HEK293T (cell line): ENCODE measurements at regions not wholly inside any gene's neighbourhood (a gene's known extent, or its start where the extent isn't known, plus 50 kb on each side); places are given as distances from the start of the nearest gene placed in this dataset.

Experiments used
- ARNT ChIP-seq: fragments of 450-650 bp; IDR thresholded peaks from 2 replicates; pipeline ENCODE4 v1.6.1; 2017; ENCODE audit warnings: mild to moderate bottlenecking
- BHLHE40 ChIP-seq: fragments of 450-650 bp; IDR thresholded peaks from 2 replicates; pipeline ENCODE4 v1.6.1; 2016; ENCODE audit warnings: mild to moderate bottlenecking, moderate library complexity, borderline replicate concordance
- CTBP1 ChIP-seq: fragments of 450-650 bp; IDR thresholded peaks from 2 replicates; pipeline ENCODE4 v1.6.1; 2016; ENCODE audit warnings: borderline replicate concordance
- ELF4 ChIP-seq: fragments of 450-650 bp; IDR thresholded peaks from 2 replicates; pipeline ENCODE4 v1.6.1; 2017; ENCODE audit warnings: antibody characterized with exemption
- FOXA1 ChIP-seq: fragments of 450-650 bp; IDR thresholded peaks from 2 replicates; pipeline ENCODE4 v1.6.1; 2016; ENCODE audit warnings: mild to moderate bottlenecking
- FOXK2 ChIP-seq: fragments of 450-650 bp; IDR thresholded peaks from 2 replicates; pipeline ENCODE4 v1.6.1; 2016; ENCODE audit warnings: mild to moderate bottlenecking
- FOXM1 ChIP-seq: fragments of 450-650 bp; IDR thresholded peaks from 2 replicates; pipeline ENCODE4 v1.6.1; 2017; ENCODE audit warnings: mild to moderate bottlenecking, borderline replicate concordance
- L3MBTL2 ChIP-seq: fragments of 450-650 bp; conservative IDR thresholded peaks from 2 replicates; pipeline ENCODE4 v1.6.1; 2016; ENCODE audit warnings: mild to moderate bottlenecking
- LEF1 ChIP-seq: fragments of 450-650 bp; IDR thresholded peaks from 2 replicates; pipeline ENCODE4 v1.6.1; 2017; ENCODE audit warnings: mild to moderate bottlenecking, borderline replicate concordance
- NFRKB ChIP-seq: fragments of 450-650 bp; IDR thresholded peaks from 2 replicates; pipeline ENCODE4 v1.6.1; 2016; ENCODE audit warnings: mild to moderate bottlenecking, moderate library complexity
- SP1 ChIP-seq: fragments of 450-650 bp; IDR thresholded peaks from 2 replicates; pipeline ENCODE4 v1.6.1; 2017
- SUZ12 ChIP-seq: fragments of 450-650 bp; IDR thresholded peaks from 2 replicates; pipeline ENCODE4 v1.6.1; 2016; ENCODE audit warnings: mild to moderate bottlenecking
- TARDBP ChIP-seq: fragments of 450-650 bp; IDR thresholded peaks from 2 replicates; pipeline ENCODE4 v1.6.1; 2016

- TF ChIP-seq L3MBTL2 (no peak), ARNT (no peak), SP1 (no peak), NFRKB (no peak), FOXK2 (no peak), CTBP1 (no peak), SUZ12 (no peak), FOXM1 (no peak), BHLHE40 (no peak), FOXA1 (no peak), ELF4 (no peak), LEF1 (no peak), TARDBP (no peak)
Measured at GRCh38 chr6:154923199-154923869, 71.8 kb upstream of the TIAM2 start.
